ENCODE measurements at regions not wholly inside any gene's neighbourhood (a gene's known extent, or its start where the extent isn't known, plus 50 kb on each side); places are given as distances from the start of the nearest gene placed in this dataset.

DNA sequence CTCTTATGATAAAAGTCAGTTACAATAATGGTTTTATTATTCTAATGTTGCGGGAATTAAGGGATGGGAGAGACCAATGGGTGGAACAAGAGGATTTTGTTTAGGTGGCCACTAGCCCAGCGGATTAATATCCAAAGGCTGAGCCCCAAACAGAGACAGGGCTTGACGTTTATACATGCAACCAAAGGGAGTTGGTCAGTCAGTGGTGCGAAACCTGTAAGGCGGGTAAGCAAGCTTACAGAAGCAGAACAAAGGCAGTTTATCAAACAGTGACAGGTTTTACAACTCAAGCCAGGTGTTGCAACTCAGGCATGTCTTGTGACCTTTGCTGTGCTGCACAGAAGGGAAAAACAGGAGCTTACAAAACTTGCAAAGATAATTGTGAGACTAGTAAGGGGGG is 622.9 kb upstream of the MBL2 start:
- Mint-ChIP-seq H3K27ac (no peak overlapping the region; a peak in 1 of 7 replicates), H3K4me1 (no peaks in the 10 kb centered on the region), H3K36me3 (ENCODE audit: insufficient read depth in 1 of 3, low read depth in 3 of 3) (peaks cover 39 to 58% (median 47%) of the 10 kb centered on the region in 3 experiments), H3K27me3 (ENCODE audit: low read depth) (no peaks in the 10 kb centered on the region), H3K4me3 (no peak overlapping the region), H3K9me3 (peaks cover 45 to 48% of the 10 kb centered on the region in 2 experiments)
- H3K9me3 ChIP-seq (ENCODE audit: control insufficient read depth, low read depth, low read length) = peaks cover 35% of the 10 kb centered on the region
- H3K4ac ChIP-seq (ENCODE audit: low read depth, low read length) = no peak overlapping the region
- H4K8ac ChIP-seq (replicated peaks; ENCODE audit: insufficient read length, low read depth, low read length) = no peak overlapping the region
- H4K5ac ChIP-seq (ENCODE audit: insufficient read length, low read depth, low read length) = no peak overlapping the region
- no peaks in the 10 kb centered on the region for H3K23me2 ChIP-seq (ENCODE audit: insufficient read length, low read depth, low read length, poor library complexity, severe bottlenecking)
- no peak overlapping the region for H3K27ac ChIP-seq (ENCODE audit: insufficient read length, low read depth, low read length)
- H2BK120ac ChIP-seq (ENCODE audit: low read depth, low read length, poor library complexity, severe bottlenecking) = no peak overlapping the region
- no peak overlapping the region for H3K56ac ChIP-seq (ENCODE audit: insufficient read length, low read depth, low read length)
- H2BK15ac ChIP-seq (ENCODE audit: low read depth, low read length) = no peak overlapping the region
- TF ChIP-seq, protein P1, sequence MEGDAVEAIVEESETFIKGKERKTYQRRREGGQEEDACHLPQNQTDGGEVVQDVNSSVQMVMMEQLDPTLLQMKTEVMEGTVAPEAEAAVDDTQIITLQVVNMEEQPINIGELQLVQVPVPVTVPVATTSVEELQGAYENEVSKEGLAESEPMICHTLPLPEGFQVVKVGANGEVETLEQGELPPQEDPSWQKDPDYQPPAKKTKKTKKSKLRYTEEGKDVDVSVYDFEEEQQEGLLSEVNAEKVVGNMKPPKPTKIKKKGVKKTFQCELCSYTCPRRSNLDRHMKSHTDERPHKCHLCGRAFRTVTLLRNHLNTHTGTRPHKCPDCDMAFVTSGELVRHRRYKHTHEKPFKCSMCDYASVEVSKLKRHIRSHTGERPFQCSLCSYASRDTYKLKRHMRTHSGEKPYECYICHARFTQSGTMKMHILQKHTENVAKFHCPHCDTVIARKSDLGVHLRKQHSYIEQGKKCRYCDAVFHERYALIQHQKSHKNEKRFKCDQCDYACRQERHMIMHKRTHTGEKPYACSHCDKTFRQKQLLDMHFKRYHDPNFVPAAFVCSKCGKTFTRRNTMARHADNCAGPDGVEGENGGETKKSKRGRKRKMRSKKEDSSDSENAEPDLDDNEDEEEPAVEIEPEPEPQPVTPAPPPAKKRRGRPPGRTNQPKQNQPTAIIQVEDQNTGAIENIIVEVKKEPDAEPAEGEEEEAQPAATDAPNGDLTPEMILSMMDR (conservative IDR thresholded peaks at IDR 0.05) = no peak
- no peak overlapping the region for H3K23ac ChIP-seq (ENCODE audit: insufficient read length, low read depth, low read length)
- no peak overlapping the region for H2BK12ac ChIP-seq (ENCODE audit: insufficient read length, low read depth, low read length)
- no peak overlapping the region for H2BK5ac ChIP-seq (ENCODE audit: insufficient read length, low read length)
- no peaks in the 10 kb centered on the region for H4K20me1 ChIP-seq (ENCODE audit: control insufficient read depth, insufficient read depth, insufficient read length)
- no peaks in the 10 kb centered on the region for H3K4me1 ChIP-seq (ENCODE audit: insufficient read depth, low read length)
- H3K27me3 ChIP-seq (ENCODE audit: insufficient read depth, low read length) = no peaks in the 10 kb centered on the region
- no peak overlapping the region for H3K18ac ChIP-seq (ENCODE audit: insufficient read length, low read depth, low read length)
- H3K14ac ChIP-seq (ENCODE audit: insufficient read depth, low read length) = no peak overlapping the region
- H3K4me2 ChIP-seq (ENCODE audit: insufficient read depth, insufficient read length, low read length) = no peak overlapping the region
- no CpG with 5 or more reads among the region's 5 CpGs for WGBS (ENCODE audit: extremely low coverage, insufficient read length, low lambda C conversion rate)
- H3T11ph ChIP-seq (ENCODE audit: low read length) = no peak overlapping the region
- peak; percentile 23 for DNase-seq
- no peak overlapping the region for H2AFZ ChIP-seq (ENCODE audit: low read length)
- H3K79me2 ChIP-seq (ENCODE audit: insufficient read depth, low read length) = no peaks in the 10 kb centered on the region
- H3K9ac ChIP-seq (ENCODE audit: extremely low read depth, insufficient read length, low read length) = no peak overlapping the region
- H2BK20ac ChIP-seq (ENCODE audit: low read depth, low read length, poor library complexity, severe bottlenecking) = no peak overlapping the region
- H4K91ac ChIP-seq (ENCODE audit: insufficient read length, low read depth, low read length) = no peak overlapping the region
- no peak overlapping the region for H2AK5ac ChIP-seq (ENCODE audit: insufficient read length, low read length)
- H3K79me1 ChIP-seq (ENCODE audit: insufficient read depth, low read depth, low read length, poor library complexity, severe bottlenecking) = no peaks in the 10 kb centered on the region
